ENCODE measurements at regions not wholly inside any gene's neighbourhood (a gene's known extent, or its start where the extent isn't known, plus 50 kb on each side); places are given as distances from the start of the nearest gene placed in this dataset.

GRCh38 chr9:31275419-31275818 lies 1109.0 kb upstream of the ACO1 start:
- no peaks in the 10 kb centered on the region for H3K9me3 ChIP-seq
- H3K36me3 ChIP-seq = no peaks in the 10 kb centered on the region
- no peak overlapping the region for H3K4me3 ChIP-seq
- H3K27ac ChIP-seq (replicated peaks in 1 of 4) = no peak overlapping the region
- WGBS = 44% methylated on average over 1 of the region's 1 CpG
- H3K27me3 ChIP-seq = no peaks in the 10 kb centered on the region
- intact Hi-C loops (cut with DNase I) = no loop called here
- no peak for TF ChIP-seq POLR2AphosphoS5 (IDR thresholded peaks at IDR 0.05)
- TF ChIP-seq EP300 (IDR thresholded peaks at IDR 0.05) = no peak
- no peak for TF ChIP-seq CTCF (IDR thresholded peaks at IDR 0.05)
- DNase-seq (ENCODE audit: extremely low spot score) = no peak
- no peaks in the 10 kb centered on the region for H3K4me1 ChIP-seq

GRCh38 chr9:31290731-31291130 lies 1093.7 kb upstream of the ACO1 start:
- no peak for DNase-seq (ENCODE audit: extremely low spot score)
- Histone ChIP-seq H3K27ac (replicated peaks in 1 of 4) (no peak overlapping the region), H3K9me3 (no peaks in the 10 kb centered on the region), H3K4me3 (no peak overlapping the region), H3K4me1 (no peaks in the 10 kb centered on the region), H3K27me3 (no peaks in the 10 kb centered on the region), H3K36me3 (no peaks in the 10 kb centered on the region)
- TF ChIP-seq POLR2A (IDR thresholded peaks at IDR 0.05; ENCODE audit: low read depth) (no peak), EP300 (IDR thresholded peaks at IDR 0.05) (no peak)
- intact Hi-C loops (cut with DNase I) = no loop called here
- WGBS = 86% methylated on average over 2 of the region's 3 CpGs

- no peak overlapping the region for H3K27ac ChIP-seq (replicated peaks in 1 of 4)
- H3K27me3 ChIP-seq = no peaks in the 10 kb centered on the region
- no peak for DNase-seq (ENCODE audit: extremely low spot score)
- intact Hi-C loops (cut with DNase I) = no loop called here
- H3K9me3 ChIP-seq = no peaks in the 10 kb centered on the region
- no peaks in the 10 kb centered on the region for H3K36me3 ChIP-seq
- peaks cover 0 to 13% (median 7%) of the 10 kb centered on the region in 4 donors for H3K4me1 ChIP-seq
- TF ChIP-seq POLR2AphosphoS5 (IDR thresholded peaks at IDR 0.05) = no peak
- TF ChIP-seq CTCF (IDR thresholded peaks at IDR 0.05) = no peak
- TF ChIP-seq POLR2A (IDR thresholded peaks at IDR 0.05; ENCODE audit: low read depth) = no peak
- no peak for TF ChIP-seq EP300 (IDR thresholded peaks at IDR 0.05)
- WGBS = 85% methylated on average over 4 of the region's 4 CpGs
- H3K4me3 ChIP-seq = no peak overlapping the region
Observed at GRCh38 chr9:31302620-31303418, 1081.6 kb upstream of the ACO1 start.

- no peaks in the 10 kb centered on the region for H3K36me3 ChIP-seq
- intact Hi-C loops (cut with DNase I) = no loop called here
- no peak overlapping the region for H3K4me3 ChIP-seq
- peak overlapping the region in 1 of 4 donors; percentile 50 for H3K27ac ChIP-seq (replicated peaks in 1 of 4)
- no peaks in the 10 kb centered on the region for H3K27me3 ChIP-seq
- peaks cover 0 to 13% (median 7%) of the 10 kb centered on the region in 4 donors for H3K4me1 ChIP-seq
- no peak for DNase-seq (ENCODE audit: extremely low spot score)
- 16% methylated on average over 3 of the region's 3 CpGs for WGBS
- TF ChIP-seq EP300 (IDR thresholded peaks at IDR 0.05) (no peak), CTCF (IDR thresholded peaks at IDR 0.05) (no peak), POLR2A (IDR thresholded peaks at IDR 0.05; ENCODE audit: low read depth) (no peak)
- H3K9me3 ChIP-seq = no peaks in the 10 kb centered on the region
Observed at GRCh38 chr9:31304576-31304975, 1079.9 kb upstream of the ACO1 start.

GRCh38 chr9:31314241-31314640 lies 1070.2 kb upstream of the ACO1 start:
- WGBS = 94% methylated on average over 1 of the region's 1 CpG
- Histone ChIP-seq H3K27ac (replicated peaks in 1 of 4) (no peak overlapping the region), H3K9me3 (no peaks in the 10 kb centered on the region), H3K27me3 (no peaks in the 10 kb centered on the region), H3K4me1 (no peaks in the 10 kb centered on the region), H3K36me3 (no peaks in the 10 kb centered on the region), H3K4me3 (no peak overlapping the region)
- TF ChIP-seq POLR2AphosphoS5 (IDR thresholded peaks at IDR 0.05) (no peak), CTCF (IDR thresholded peaks at IDR 0.05) (no peak), EP300 (IDR thresholded peaks at IDR 0.05) (no peak), POLR2A (IDR thresholded peaks at IDR 0.05; ENCODE audit: low read depth) (no peak)
- no peak for DNase-seq (ENCODE audit: extremely low spot score)
- intact Hi-C loops (cut with DNase I) = no loop called here

Measured in esophagus muscularis mucosa (tissue), 4 donors.